K562 (cell line): ENCODE measurements at regions not wholly inside any gene's neighbourhood (a gene's known extent, or its start where the extent isn't known, plus 50 kb on each side); places are given as distances from the start of the nearest gene placed in this dataset.
A peak's percentile ranks its signal among the peaks of the same experiment; 100 is the strongest.

Source experiments
- EGR1 ChIP-seq: fragments of 450-650 bp; conservative IDR thresholded peaks from 2 replicates; pipeline ENCODE4 v1.6.1; 2017; ENCODE audit warnings: mild to moderate bottlenecking
- FUS ChIP-seq: fragments of 200-400 bp; formaldehyde crosslinking; optimal IDR thresholded peaks from 2 replicates; pipeline ENCODE3; 2017; ENCODE audit warnings: low read depth, low read length
- HMGN3 ChIP-seq: IDR thresholded peaks from 2 replicates; pipeline ENCODE4 v1.6.1; 2011; ENCODE audit warnings: borderline replicate concordance, low read depth, mild to moderate bottlenecking, mixed read lengths, low read length; ENCODE audit not compliant: insufficient read length; ENCODE audit errors: extremely low read depth
- HNRNPK ChIP-seq: fragments of 200-400 bp; formaldehyde crosslinking; IDR thresholded peaks from one replicate; pipeline ENCODE4 v1.6.1; 2018; ENCODE audit warnings: mild to moderate bottlenecking, low read depth, low read length; ENCODE audit not compliant: poor library complexity, severe bottlenecking
- MLLT1 ChIP-seq, 2 experiments: fragments of 450-650 bp; IDR thresholded peaks; 2 replicates each; pipeline ENCODE4 v1.6.1; 2016
- NRF1 ChIP-seq, 2 experiments: fragments of 450-650 bp; IDR thresholded peaks in 1 of 2; conservative IDR thresholded peaks in 1 of 2; 2 replicates each; pipeline ENCODE4 v1.6.1; 2014; ENCODE audit warnings: mild to moderate bottlenecking in 2 of 2
- PATZ1 ChIP-seq: fragments of 250-450 bp; sonication (Bioruptor Pico); IDR thresholded peaks from 2 replicates; pipeline ENCODE4 v1.5.0; 2020; ENCODE audit warnings: mild to moderate bottlenecking, borderline replicate concordance
- POLR2A ChIP-seq: fragments of 450-650 bp; conservative IDR thresholded peaks from 2 replicates; pipeline ENCODE4 v1.6.1; 2016
- POLR2G ChIP-seq: fragments of 200-400 bp; formaldehyde crosslinking; IDR thresholded peaks from 2 replicates; pipeline ENCODE4 v1.6.1; 2017; ENCODE audit warnings: low read depth, mild to moderate bottlenecking, antibody characterized with exemption, low read length, moderate library complexity
- PRDM10 ChIP-seq: fragments of 450-650 bp; IDR thresholded peaks from 2 replicates; pipeline ENCODE4 v1.6.1; 2018; ENCODE audit not compliant: partially characterized antibody
- SFPQ ChIP-seq: fragments of 200-400 bp; formaldehyde crosslinking; IDR thresholded peaks from 2 replicates; pipeline ENCODE4 v1.6.1; 2017; ENCODE audit warnings: mild to moderate bottlenecking, low read depth, low read length, moderate library complexity
- SOX6 ChIP-seq: fragments of 450-650 bp; IDR thresholded peaks from 2 replicates; pipeline ENCODE4 v1.6.1; 2014; ENCODE audit warnings: mild to moderate bottlenecking
- TRIM24 ChIP-seq, 2 experiments: fragments of 450-650 bp; IDR thresholded peaks; 2 replicates each; pipeline ENCODE4 v1.6.1; 2016
- UBTF ChIP-seq, 2 experiments: IDR thresholded peaks; 2 replicates each; pipeline ENCODE4 v1.6.1; 2012; ENCODE audit warnings: improper control_type of control experiment in 2 of 2, low read depth in 2 of 2, low read length in 2 of 2, borderline replicate concordance in 1 of 2
- WHSC1 ChIP-seq: IDR thresholded peaks from one replicate; pipeline ENCODE4 v1.6.1; 2012; ENCODE audit warnings: low read length, control low read depth, inconsistent platforms
- ZC3H11A ChIP-seq: IDR thresholded peaks from 2 replicates; pipeline ENCODE4 v1.6.1; 2012; ENCODE audit warnings: low read depth, low read length, improper control_type of control experiment
- ZNF121 ChIP-seq: sonication (generic); formaldehyde crosslinking; conservative IDR thresholded peaks from 2 replicates; pipeline ENCODE4 v1.8.0; 2022; ENCODE audit warnings: missing genetic modification reagents

- TF ChIP-seq PRDM10 (no peak), PATZ1 (CRISPR knock-in tag) (no peak), SFPQ (no peak), POLR2A (no peak), WHSC1 (no peak), HMGN3 (no peak), FUS (no peak), POLR2G (no peak), MLLT1 (IDR thresholded peaks at IDR 0.05) (no peak), SOX6 (no peak), EGR1 (peak; percentile 90), ZNF121 (CRISPR knock-in tag) (no peak), HNRNPK (no peak), UBTF (IDR thresholded peaks at IDR 0.05; ENCODE audit: borderline replicate concordance in 1 of 2, low read depth in 2 of 2, low read length in 2 of 2) (peak; percentile 74 to 75; a peak in 2 of 4 replicates), ZC3H11A (no peak), NRF1 (conservative IDR thresholded peaks at IDR 0.05 in 1 of 2, IDR thresholded peaks at IDR 0.05 in 1 of 2) (peak; percentile 83 to 86), TRIM24 (IDR thresholded peaks at IDR 0.05) (no peak)
Measured at GRCh38 chr6:10112871-10113549, 301.9 kb downstream of the TFAP2A start (continued).
